ENCODE measurements at regions not wholly inside any gene's neighbourhood (a gene's known extent, or its start where the extent isn't known, plus 50 kb on each side); places are given as distances from the start of the nearest gene placed in this dataset.

GRCh38 chr5:2214910-2215590, 332.3 kb upstream of the IRX4 start:
- H3K4me1 ChIP-seq (replicated peaks): no peaks in the 10 kb centered on the region
- H3K27ac ChIP-seq: no peak overlapping the region
- H3K9me3 ChIP-seq: no peaks in the 10 kb centered on the region
- H3K36me3 ChIP-seq: no peaks in the 10 kb centered on the region
- no peak overlapping the region for H3K4me3 ChIP-seq
- no peak for TF ChIP-seq POLR2A (IDR thresholded peaks at IDR 0.05)
- no peak for TF ChIP-seq POLR2AphosphoS5 (IDR thresholded peaks at IDR 0.05)
- TF ChIP-seq, protein P1, sequence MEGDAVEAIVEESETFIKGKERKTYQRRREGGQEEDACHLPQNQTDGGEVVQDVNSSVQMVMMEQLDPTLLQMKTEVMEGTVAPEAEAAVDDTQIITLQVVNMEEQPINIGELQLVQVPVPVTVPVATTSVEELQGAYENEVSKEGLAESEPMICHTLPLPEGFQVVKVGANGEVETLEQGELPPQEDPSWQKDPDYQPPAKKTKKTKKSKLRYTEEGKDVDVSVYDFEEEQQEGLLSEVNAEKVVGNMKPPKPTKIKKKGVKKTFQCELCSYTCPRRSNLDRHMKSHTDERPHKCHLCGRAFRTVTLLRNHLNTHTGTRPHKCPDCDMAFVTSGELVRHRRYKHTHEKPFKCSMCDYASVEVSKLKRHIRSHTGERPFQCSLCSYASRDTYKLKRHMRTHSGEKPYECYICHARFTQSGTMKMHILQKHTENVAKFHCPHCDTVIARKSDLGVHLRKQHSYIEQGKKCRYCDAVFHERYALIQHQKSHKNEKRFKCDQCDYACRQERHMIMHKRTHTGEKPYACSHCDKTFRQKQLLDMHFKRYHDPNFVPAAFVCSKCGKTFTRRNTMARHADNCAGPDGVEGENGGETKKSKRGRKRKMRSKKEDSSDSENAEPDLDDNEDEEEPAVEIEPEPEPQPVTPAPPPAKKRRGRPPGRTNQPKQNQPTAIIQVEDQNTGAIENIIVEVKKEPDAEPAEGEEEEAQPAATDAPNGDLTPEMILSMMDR (IDR thresholded peaks at IDR 0.05): no peak
- intact Hi-C loops (cut with DNase I): no loop called here
- no peak for DNase-seq (ENCODE audit: low spot score)
- no peaks in the 10 kb centered on the region for H3K27me3 ChIP-seq (replicated peaks; ENCODE audit: insufficient read depth)
- 68% methylated on average over 15 of the region's 15 CpGs for WGBS

DNA sequence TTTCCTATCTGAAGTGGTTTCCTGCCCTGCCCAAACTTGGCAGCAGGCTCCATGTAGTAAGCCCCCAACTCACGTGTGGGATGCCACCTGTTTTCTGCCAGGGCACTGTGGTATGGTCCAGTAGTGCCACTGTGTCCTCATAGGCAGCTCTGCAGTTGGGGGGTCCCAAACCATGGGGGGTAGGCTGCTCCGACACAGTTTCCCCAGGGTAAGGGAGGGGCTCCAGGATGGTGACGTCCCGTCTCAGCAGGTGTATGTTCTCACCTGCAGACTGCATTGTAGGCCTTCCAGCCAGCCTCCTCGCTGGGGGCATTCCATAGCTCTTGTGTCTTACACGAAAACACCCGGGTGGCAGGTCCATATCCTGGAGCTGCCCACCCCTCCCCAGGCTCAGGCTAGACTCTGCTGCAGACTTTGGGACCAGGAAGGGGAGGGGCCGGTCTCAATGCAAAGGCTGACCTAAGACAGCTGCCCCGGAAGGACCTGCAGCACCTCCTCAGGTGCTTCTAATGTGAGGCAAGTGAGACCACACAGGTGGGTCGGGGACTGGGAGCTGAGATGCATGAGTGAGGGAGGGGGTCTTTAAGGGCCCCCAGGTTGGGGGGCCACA, 330.5 kb upstream of the IRX4 start:
- 83% methylated on average over 10 of the region's 10 CpGs for WGBS
- H3K27ac ChIP-seq: no peak overlapping the region
- H3K9me3 ChIP-seq: no peaks in the 10 kb centered on the region
- no peaks in the 10 kb centered on the region for H3K27me3 ChIP-seq (replicated peaks; ENCODE audit: insufficient read depth)
- no peak for DNase-seq (ENCODE audit: low spot score)
- intact Hi-C loops (cut with DNase I): no loop called here
- TF ChIP-seq POLR2AphosphoS5 (IDR thresholded peaks at IDR 0.05) (no peak), POLR2A (IDR thresholded peaks at IDR 0.05) (no peak)
- no peaks in the 10 kb centered on the region for H3K4me1 ChIP-seq (replicated peaks)
- H3K36me3 ChIP-seq: no peaks in the 10 kb centered on the region
- no peak overlapping the region for H3K4me3 ChIP-seq

GRCh38 chr5:2212481-2212880, 329.8 kb upstream of the IRX4 start:
- DNase-seq (ENCODE audit: low spot score): no peak
- 92% methylated on average over 3 of the region's 3 CpGs for WGBS
- Histone ChIP-seq H3K9me3 (no peaks in the 10 kb centered on the region), H3K4me3 (no peak overlapping the region), H3K27me3 (replicated peaks; ENCODE audit: insufficient read depth) (no peaks in the 10 kb centered on the region), H3K4me1 (replicated peaks) (no peaks in the 10 kb centered on the region), H3K27ac (no peak overlapping the region), H3K36me3 (no peaks in the 10 kb centered on the region)
- intact Hi-C loops (cut with DNase I): no loop called here
- TF ChIP-seq POLR2AphosphoS5 (IDR thresholded peaks at IDR 0.05): no peak
- no peak for TF ChIP-seq POLR2A (IDR thresholded peaks at IDR 0.05)

GRCh38 chr5:2208239-2208544, 325.5 kb upstream of the IRX4 start:
- no peak for DNase-seq (ENCODE audit: low spot score)
- intact Hi-C loops (cut with DNase I): no loop called here
- H3K4me1 ChIP-seq (replicated peaks): no peaks in the 10 kb centered on the region
- TF ChIP-seq POLR2AphosphoS5 (IDR thresholded peaks at IDR 0.05) (no peak), POLR2A (IDR thresholded peaks at IDR 0.05) (no peak)
- TF ChIP-seq, protein P1 (IDR thresholded peaks at IDR 0.05): no peak
- no peaks in the 10 kb centered on the region for H3K27me3 ChIP-seq (replicated peaks; ENCODE audit: insufficient read depth)
- H3K4me3 ChIP-seq: no peak overlapping the region
- WGBS: 40% methylated on average over 5 of the region's 5 CpGs
- H3K9me3 ChIP-seq: no peaks in the 10 kb centered on the region
- H3K27ac ChIP-seq: no peak overlapping the region
- H3K36me3 ChIP-seq: no peaks in the 10 kb centered on the region

DNA sequence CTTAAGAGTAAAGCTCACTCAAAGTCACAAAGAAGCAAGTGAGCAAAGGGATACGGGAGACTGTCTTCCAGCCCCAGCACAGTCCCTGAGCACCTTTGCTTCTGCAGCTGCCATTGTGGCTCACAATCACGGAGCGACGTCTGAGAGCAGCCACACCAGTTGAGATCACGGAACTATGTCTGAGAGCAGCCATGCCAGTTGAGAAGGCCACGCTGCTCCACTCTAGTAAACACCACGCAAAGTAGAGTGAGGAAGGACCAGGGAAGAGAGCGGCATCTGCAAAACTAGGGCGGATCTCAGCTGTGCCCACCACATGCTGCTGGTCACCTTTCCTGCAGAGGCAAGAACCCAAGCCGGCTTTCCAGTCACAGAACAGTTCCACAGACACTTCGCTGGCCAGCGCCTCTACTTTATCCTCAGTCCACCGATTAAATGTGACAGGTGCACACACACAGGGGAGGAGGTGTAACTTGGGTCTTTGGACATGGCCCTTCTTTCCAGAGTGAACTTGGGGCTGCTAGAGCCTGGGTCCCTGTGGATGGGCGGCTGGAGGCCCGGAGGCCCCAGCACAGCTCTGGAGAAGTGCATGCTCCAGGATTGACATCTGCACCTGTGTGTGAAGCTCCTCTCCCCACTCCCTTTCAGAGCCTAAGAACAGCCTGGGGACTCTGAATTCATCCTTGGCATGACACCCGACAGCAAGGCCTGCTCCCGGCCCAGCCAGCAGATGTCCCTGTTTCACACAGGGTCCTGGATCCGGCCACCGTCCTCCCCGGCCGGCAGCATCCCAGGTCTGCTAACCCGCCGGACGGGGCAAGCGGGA, 324.9 kb upstream of the IRX4 start:
- Histone ChIP-seq H3K9me3 (no peaks in the 10 kb centered on the region), H3K4me3 (no peak overlapping the region), H3K27ac (no peak overlapping the region), H3K27me3 (replicated peaks; ENCODE audit: insufficient read depth) (no peaks in the 10 kb centered on the region), H3K4me1 (replicated peaks) (no peaks in the 10 kb centered on the region), H3K36me3 (no peaks in the 10 kb centered on the region)
- TF ChIP-seq, protein P1 (IDR thresholded peaks at IDR 0.05): peak; percentile 13 to 60 (median 58)
- TF ChIP-seq POLR2A (IDR thresholded peaks at IDR 0.05) (no peak), POLR2AphosphoS5 (IDR thresholded peaks at IDR 0.05) (no peak)
- intact Hi-C loops (cut with DNase I): no loop called here
- WGBS: 63% methylated on average over 25 of the region's 25 CpGs
- peak; percentile 40 for DNase-seq (ENCODE audit: low spot score)
